GM10266 (cell line): ENCODE measurements at regions not wholly inside any gene's neighbourhood (a gene's known extent, or its start where the extent isn't known, plus 50 kb on each side); places are given as distances from the start of the nearest gene placed in this dataset.

ENCODE experiments used
- DNase-seq: peaks from one replicate; pipeline ENCODE4 v3.0.0; 2012; ENCODE audit errors: extremely low spot score
- CTCF ChIP-seq: IDR thresholded peaks from 2 replicates; pipeline ENCODE4 v1.5.1; 2012; ENCODE audit warnings: mild to moderate bottlenecking, low read depth; ENCODE audit not compliant: control insufficient read depth, insufficient read depth; ENCODE audit errors: missing control alignments

- TF ChIP-seq CTCF: no peak
- DNase-seq: no peak
These were observed 272.2 kb upstream of the KLF12 start for GRCh38 chr13:74406420-74406819.

GRCh38 chr13:74398599-74398998, 264.4 kb upstream of the KLF12 start:
- TF ChIP-seq CTCF: no peak
- DNase-seq: no peak

- no peak for TF ChIP-seq CTCF
- no peak for DNase-seq
These were observed 254.9 kb upstream of the KLF12 start for GRCh38 chr13:74389056-74389455.

- no peak for DNase-seq
- TF ChIP-seq CTCF: no peak
These were observed 254.4 kb upstream of the KLF12 start for GRCh38 chr13:74388626-74389025.

GRCh38 chr13:74372511-74372910, 238.3 kb upstream of the KLF12 start:
- TF ChIP-seq CTCF: no peak
- DNase-seq: no peak

- no peak for DNase-seq
- no peak for TF ChIP-seq CTCF
These were observed 233.0 kb upstream of the KLF12 start for GRCh38 chr13:74367193-74367592.

GRCh38 chr13:74361274-74361673, 227.1 kb upstream of the KLF12 start:
- no peak for TF ChIP-seq CTCF
- no peak for DNase-seq
